Hematopoietic multipotent progenitor cell (in vitro differentiated cells): ENCODE measurements at regions not wholly inside any gene's neighbourhood (a gene's known extent, or its start where the extent isn't known, plus 50 kb on each side); places are given as distances from the start of the nearest gene placed in this dataset.

Experiments
- DNase-seq, 3 donors: peaks; one replicate each; pipeline ENCODE4 v3.0.0-alpha.2; 2011 to 2015; ENCODE audit warnings: low read depth in 2 of 3, low spot score in 2 of 3

- no peak for DNase-seq
Observed at GRCh38 chr20:60704147-60704546, 547.9 kb upstream of the CDH4 start.

GRCh38 chr20:60713396-60713795 lies 538.7 kb upstream of the CDH4 start:
- no peak for DNase-seq

DNA sequence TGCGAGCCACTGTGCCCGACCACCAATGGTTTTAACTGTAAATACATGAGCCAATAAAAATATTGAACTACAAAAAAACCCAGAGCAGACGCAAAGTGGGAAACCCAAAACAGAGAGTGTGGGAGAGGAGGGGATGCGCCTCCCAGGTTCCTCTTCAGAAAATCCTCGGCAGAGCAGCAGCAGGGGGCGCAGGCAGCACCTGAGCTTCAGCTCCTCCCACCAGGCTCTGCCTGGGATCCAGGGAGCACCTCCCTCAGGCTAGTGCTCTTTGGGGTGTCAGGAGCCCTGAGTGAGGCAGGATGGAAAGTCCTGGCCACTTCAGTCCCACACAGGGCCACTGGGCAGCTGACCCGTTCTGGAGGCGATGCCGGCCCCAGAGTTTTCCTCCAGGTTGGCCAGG lies 536.9 kb upstream of the CDH4 start:
- no peak for DNase-seq

GRCh38 chr20:60718743-60719480 lies 533.1 kb upstream of the CDH4 start:
- no peak for DNase-seq

DNA sequence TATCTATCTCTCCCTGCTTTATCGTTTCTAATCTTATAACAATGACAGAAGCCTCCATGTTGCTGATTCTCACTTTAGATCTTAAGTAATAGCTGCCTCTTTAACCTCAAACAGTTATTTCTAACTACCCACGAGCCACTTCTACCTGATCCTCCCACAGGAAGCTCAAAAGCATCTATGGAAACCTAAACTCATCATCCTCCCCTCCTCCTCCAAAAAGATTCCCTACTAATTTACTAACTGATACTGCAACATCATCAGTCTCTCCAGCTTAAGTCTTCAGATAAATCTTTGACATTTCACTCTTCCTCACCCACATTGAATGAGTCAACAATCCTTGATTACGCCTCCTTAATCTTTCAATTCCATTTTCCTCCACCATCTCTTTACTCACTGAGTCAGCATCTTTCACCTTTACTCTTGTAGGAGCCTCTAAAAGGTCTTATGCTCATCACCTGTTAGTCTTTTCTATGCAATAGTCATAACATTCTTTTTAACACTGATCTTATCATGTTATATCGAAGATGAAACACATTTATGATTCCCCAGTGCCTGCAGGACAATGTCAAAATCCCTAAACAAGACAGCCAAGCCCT lies 526.7 kb upstream of the CDH4 start:
- DNase-seq: no peak

DNA sequence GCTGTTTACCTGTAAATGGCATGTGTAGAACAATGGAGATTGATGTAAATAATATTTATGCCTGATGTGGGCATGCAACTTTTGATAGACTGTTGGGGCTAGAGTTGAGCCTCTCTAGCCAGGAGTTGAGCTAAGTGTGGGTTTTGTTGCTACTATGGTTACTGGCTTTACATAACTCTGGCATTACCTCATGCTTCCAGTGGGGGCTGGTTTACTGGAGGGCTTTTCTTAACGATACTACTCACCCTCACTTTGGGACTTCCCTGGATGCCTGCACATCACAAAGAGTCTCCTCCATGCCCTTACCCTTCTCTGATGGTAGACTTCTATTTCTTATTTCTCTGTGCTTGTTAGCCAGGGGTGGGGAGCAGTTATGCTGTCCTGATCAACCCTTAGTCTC lies 524.6 kb upstream of the CDH4 start:
- no peak for DNase-seq

- DNase-seq: no peak
Observed at GRCh38 chr20:60728705-60729104, 523.4 kb upstream of the CDH4 start.

GRCh38 chr20:60729135-60729900 lies 522.7 kb upstream of the CDH4 start:
- DNase-seq: no peak

GRCh38 chr20:60732322-60732721 lies 519.7 kb upstream of the CDH4 start:
- DNase-seq: no peak

- DNase-seq: no peak
Observed at GRCh38 chr20:60748086-60748485, 504.0 kb upstream of the CDH4 start.

GRCh38 chr20:60749804-60750602 lies 502.1 kb upstream of the CDH4 start:
- no peak for DNase-seq

DNA sequence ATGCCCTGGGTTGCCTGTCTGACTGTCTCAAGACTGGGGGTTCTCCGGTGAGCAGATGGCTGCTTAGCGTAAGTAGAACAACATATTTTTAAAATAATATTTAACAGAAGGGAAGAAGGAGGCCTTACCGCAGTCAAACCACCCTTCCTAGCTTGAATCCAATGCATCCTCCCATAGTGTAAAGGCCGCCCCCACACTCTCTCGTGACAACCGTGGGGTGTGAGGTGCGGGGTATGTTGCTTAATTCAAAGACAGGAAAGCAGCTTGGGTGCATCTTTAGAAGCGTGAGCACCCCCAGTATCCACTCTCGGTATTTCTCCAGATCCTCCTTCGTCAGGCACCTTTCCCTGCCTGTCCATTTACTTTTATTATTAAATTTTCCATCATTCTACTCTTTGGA lies 501.2 kb upstream of the CDH4 start:
- DNase-seq: no peak

GRCh38 chr20:60751826-60752225 lies 500.2 kb upstream of the CDH4 start:
- no peak for DNase-seq

- DNase-seq: no peak
Observed at GRCh38 chr20:60752741-60753420, 499.2 kb upstream of the CDH4 start.

DNA sequence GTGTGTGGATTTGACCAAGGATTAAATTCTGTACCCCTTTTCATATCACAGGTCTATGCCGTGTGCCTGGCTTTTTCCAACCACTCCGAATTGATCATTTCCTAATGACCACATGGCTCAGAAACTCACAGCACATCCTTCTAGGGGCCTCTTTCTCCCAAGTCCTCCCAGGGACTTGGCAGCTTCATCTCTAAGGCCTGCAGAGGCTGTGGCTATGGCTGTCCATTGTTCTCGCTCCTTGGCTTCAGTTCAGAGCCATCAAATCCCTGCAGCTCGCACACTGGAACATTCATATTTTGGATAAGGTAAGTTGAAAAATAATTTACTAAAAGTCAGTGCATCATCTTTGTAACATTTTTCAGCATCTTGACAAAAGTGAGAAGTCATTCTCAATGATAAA lies 497.2 kb upstream of the CDH4 start:
- no peak for DNase-seq

DNA sequence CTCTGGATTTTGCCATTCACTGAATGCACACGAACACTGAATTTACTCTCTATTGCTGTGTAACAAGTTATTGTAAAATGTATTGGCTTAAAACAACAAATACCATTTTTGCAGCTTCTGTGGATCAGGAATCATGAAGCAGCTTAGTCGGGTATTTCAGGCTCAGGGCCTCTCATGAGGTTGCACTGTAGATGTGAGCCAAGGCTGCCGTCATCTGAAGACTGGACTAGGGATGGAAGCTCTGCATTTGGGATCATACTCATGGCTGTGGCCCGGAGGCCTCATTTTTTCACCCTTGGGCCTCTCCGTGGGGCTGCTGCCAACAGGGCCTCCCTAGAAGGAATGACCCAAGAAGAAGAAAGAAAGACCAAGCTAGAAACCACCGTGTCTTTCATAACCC lies 492.4 kb upstream of the CDH4 start:
- DNase-seq: no peak

DNA sequence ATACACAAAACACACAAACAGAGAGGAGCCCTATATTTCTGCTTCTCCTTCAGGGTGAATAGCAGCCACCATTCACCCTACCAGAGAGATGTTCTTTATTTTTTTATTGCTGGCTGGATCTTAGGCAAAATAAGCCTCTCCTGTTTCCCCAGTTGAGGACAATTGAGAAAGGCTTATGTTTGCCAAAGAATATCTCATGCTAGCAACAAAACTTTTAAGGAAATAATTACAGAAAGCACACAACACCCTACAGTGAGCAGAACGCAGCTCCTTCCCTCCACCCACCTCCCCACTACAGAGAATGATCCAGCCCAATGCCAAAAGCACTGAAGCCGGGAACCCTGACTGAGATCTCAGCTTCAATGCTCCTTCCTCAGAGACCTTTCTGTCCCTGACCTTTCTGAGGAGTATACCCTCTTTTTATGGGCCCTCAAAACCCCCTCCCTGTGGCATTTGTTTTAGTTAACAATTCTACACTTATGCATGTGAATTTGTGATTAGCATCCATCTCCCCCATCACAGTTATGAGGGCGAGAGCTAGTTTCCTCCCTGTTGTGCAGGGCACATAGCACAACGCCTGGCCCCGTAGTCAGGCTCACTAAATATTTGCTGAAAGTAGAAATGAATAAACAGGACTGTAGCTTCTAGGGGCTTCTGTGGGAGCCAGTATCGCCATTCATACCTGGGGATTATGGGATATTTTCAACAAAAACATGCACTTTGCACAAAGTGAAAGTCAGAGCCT lies 491.6 kb upstream of the CDH4 start:
- DNase-seq: no peak

DNA sequence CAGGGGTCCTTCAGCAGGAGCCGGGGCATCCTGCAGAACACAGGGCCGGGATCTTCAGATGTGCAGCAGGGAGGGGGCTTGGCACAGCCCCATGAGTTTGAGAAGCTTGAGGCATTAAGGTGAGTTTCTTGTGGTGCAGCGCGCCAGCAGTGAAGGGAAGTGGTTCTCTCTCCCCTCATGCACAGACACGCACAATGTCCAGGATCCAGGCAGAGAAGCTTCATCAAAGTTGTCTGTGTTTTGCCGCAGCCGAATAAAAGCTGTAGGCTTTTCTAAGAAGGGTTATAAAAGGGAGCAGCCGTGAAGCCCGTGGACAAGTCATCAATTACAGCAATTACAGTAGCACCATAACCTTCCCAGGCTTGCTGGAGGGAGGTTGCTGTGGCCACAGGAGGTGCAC lies 491.0 kb upstream of the CDH4 start:
- no peak for DNase-seq

DNA sequence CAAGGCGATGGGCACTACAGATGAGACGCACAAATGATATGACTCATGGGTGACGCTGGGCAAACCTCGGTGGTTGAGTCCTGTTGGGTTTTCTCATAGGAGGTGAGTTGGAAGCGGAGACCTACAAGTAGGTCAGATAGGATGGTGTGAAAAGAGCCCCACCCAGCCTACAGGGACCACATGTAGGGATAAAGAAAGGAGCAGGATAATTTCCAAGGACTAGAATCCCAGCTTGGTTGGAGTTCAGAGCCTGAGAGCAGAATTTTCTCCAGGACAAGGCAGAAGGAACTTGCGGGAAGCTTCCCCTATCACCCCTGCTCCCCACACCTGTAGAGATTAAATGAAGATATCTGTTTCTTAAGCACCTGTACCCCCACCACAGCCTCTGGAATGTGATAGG lies 489.7 kb upstream of the CDH4 start:
- no peak for DNase-seq

DNA sequence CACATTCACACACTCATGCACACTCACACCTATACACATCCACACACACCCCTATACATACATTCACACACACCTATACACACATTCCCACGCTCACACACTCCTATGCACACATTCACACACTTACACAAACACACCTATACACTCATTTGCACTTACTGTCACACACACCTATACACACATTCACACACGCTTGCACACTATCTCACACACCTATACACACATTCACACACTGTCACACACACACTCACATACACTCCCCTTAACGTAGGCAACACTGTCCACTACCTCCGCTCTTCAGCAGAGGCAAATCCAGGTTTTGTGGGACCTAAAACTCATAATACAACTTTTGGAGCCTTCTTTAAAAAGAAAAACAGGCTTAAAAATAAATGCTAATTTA lies 487.7 kb upstream of the CDH4 start:
- DNase-seq: no peak
